Ishikawa (cell line): ENCODE measurements at regions not wholly inside any gene's neighbourhood (a gene's known extent, or its start where the extent isn't known, plus 50 kb on each side); places are given as distances from the start of the nearest gene placed in this dataset.

Experiments used
- EP300 ChIP-seq: IDR thresholded peaks from 2 replicates; pipeline ENCODE4 v1.6.1; 2012; ENCODE audit warnings: borderline replicate concordance
- RAD21 ChIP-seq: IDR thresholded peaks from 2 replicates; pipeline ENCODE4 v1.6.1; 2012; ENCODE audit warnings: low read depth
- REST ChIP-seq: IDR thresholded peaks from 2 replicates; pipeline ENCODE4 v1.6.1; 2012; ENCODE audit warnings: low read depth, mild to moderate bottlenecking
- TAF1 ChIP-seq: IDR thresholded peaks from 2 replicates; pipeline ENCODE4 v1.6.1; 2012; ENCODE audit warnings: low read depth, mild to moderate bottlenecking
- TEAD4 ChIP-seq: IDR thresholded peaks from 2 replicates; pipeline ENCODE4 v1.6.1; 2012
- YY1 ChIP-seq: IDR thresholded peaks from 2 replicates; pipeline ENCODE4 v1.6.1; 2012; ENCODE audit warnings: low read depth
- TF ChIP-seq, protein P1 (sequence below): IDR thresholded peaks from 2 replicates; pipeline ENCODE4 v1.6.1; 2012
- TF ChIP-seq, protein P2 (sequence below): IDR thresholded peaks from 2 replicates; pipeline ENCODE4 v1.6.1; 2012

DNA sequence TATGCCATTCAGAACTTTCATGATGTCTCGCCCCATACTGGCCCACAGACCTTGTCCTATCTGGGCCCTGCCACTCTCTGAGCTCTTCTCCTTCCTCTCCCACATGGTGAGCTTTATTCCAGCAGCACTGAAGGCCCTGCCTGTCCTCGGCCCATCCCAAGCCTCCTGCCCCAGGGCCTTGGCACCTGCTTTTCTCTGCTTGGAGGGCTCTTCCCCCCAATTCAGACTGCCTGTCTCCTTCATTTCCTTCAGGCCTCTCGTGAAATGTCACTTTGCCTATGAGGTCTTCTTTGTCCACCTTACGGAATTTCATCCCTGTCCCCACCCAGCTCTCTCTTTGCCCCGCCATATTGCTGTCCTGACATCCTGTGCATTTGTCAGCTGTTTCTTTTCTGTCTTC is 191.7 kb upstream of the POU3F1 start:
- TF ChIP-seq TEAD4 = no peak
- TF ChIP-seq TAF1 = no peak
- TF ChIP-seq YY1 = no peak
- TF ChIP-seq, protein P1, sequence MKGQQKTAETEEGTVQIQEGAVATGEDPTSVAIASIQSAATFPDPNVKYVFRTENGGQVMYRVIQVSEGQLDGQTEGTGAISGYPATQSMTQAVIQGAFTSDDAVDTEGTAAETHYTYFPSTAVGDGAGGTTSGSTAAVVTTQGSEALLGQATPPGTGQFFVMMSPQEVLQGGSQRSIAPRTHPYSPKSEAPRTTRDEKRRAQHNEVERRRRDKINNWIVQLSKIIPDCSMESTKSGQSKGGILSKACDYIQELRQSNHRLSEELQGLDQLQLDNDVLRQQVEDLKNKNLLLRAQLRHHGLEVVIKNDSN = no peak
- TF ChIP-seq, protein P2, sequence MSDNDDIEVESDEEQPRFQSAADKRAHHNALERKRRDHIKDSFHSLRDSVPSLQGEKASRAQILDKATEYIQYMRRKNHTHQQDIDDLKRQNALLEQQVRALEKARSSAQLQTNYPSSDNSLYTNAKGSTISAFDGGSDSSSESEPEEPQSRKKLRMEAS = no peak
- no peak for TF ChIP-seq RAD21
- no peak for TF ChIP-seq REST
- TF ChIP-seq EP300 = no peak
